ENCODE measurements at regions not wholly inside any gene's neighbourhood (a gene's known extent, or its start where the extent isn't known, plus 50 kb on each side); places are given as distances from the start of the nearest gene placed in this dataset.

- no peak for TF ChIP-seq POLR2A (IDR thresholded peaks at IDR 0.05)
- TF ChIP-seq, protein P1, sequence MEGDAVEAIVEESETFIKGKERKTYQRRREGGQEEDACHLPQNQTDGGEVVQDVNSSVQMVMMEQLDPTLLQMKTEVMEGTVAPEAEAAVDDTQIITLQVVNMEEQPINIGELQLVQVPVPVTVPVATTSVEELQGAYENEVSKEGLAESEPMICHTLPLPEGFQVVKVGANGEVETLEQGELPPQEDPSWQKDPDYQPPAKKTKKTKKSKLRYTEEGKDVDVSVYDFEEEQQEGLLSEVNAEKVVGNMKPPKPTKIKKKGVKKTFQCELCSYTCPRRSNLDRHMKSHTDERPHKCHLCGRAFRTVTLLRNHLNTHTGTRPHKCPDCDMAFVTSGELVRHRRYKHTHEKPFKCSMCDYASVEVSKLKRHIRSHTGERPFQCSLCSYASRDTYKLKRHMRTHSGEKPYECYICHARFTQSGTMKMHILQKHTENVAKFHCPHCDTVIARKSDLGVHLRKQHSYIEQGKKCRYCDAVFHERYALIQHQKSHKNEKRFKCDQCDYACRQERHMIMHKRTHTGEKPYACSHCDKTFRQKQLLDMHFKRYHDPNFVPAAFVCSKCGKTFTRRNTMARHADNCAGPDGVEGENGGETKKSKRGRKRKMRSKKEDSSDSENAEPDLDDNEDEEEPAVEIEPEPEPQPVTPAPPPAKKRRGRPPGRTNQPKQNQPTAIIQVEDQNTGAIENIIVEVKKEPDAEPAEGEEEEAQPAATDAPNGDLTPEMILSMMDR (IDR thresholded peaks at IDR 0.05), result no peak
Observed at GRCh38 chr5:124537107-124537506, 209.3 kb downstream of the ZNF608 start.

Measured in uterus (tissue), 2 donors.